GM19372 (cell line): ENCODE measurements at regions not wholly inside any gene's neighbourhood (a gene's known extent, or its start where the extent isn't known, plus 50 kb on each side); places are given as distances from the start of the nearest gene placed in this dataset.

Experiments used
- ATAC-seq: cut with Tn5 transposase; IDR thresholded peaks from one replicate; pipeline ENCODE4 v1.9.1; 2021; ENCODE audit warnings: mild to moderate bottlenecking, low read depth, moderate library complexity; ENCODE audit not compliant: unreplicated experiment

- no peak for ATAC-seq
Observed at GRCh38 chr3:113136071-113136470, 75.3 kb upstream of the BOC start.

GRCh38 chr3:113136544-113136943 lies 74.8 kb upstream of the BOC start:
- no peak for ATAC-seq

- ATAC-seq = no peak
Observed at GRCh38 chr3:113138839-113139743, 72.3 kb upstream of the BOC start.

DNA sequence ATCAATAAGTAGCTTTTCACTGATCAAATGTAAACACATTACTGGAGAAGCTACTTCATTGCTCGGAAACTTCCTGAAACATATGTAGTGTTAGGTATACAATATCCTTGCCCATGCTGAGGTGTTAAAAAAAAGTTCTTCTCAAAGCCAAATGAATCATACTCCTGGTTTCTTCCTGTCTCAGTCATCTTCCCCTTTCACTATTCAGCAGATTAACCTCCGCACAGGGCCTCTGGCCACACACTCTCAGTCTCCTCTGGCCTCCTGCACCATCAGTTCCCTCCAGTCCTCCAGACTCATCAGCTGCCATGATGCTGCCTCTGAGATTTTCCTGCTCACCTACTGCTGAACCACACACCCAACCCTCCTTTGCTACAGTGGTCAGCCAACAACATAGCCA lies 70.5 kb upstream of the BOC start:
- ATAC-seq = no peak

DNA sequence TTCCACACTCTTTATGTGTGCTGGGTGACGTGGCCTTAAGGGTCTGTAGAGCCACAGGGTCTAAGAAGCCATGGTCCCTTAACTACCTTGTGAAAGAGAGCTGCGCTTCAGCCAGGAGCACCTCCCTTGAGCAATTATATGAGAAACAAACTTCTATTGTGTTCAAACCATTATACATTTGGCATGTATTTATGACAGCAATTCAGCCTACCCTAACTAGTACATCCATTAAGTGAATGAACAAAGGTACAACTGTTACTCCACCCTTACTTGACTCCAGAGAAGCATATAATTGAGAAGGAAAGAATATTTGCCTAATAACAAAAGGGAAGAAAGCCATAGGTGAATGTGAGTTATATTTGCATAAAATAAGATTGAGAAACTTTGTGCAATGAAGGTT lies 69.8 kb upstream of the BOC start:
- ATAC-seq = no peak

- ATAC-seq = no peak
Observed at GRCh38 chr3:113142476-113142875, 68.9 kb upstream of the BOC start.

- no peak for ATAC-seq
Observed at GRCh38 chr3:113143353-113143752, 68.0 kb upstream of the BOC start.

DNA sequence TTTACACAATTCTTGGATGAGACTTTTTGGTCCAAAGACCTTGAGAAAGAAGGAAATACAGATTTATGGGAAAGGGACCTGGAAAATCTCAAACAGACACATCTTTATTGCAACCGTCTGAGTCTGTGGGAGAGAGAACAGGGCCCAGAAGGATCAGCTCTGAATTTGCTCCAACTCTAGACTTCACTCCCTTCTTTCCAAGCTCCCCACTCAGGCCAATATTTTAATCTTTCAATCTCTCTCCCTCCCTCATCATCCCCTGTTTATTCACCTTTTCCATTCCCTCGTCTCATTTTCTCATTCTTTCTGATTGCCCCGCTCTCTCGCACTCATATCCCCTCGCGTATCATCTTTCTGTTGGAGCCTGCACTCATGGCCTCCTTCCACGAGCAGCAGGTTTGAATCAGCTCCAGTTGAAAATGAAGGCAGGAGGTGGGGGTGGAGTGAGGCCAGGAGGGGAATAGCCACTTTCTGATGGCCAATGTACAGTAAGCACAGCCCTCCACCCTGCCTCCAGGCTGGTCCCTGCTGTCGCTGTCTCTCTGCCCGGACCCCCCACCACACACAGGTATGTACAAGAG lies 63.6 kb upstream of the BOC start:
- no peak for ATAC-seq

- ATAC-seq = no peak
Observed at GRCh38 chr3:113148284-113148683, 63.1 kb upstream of the BOC start.

DNA sequence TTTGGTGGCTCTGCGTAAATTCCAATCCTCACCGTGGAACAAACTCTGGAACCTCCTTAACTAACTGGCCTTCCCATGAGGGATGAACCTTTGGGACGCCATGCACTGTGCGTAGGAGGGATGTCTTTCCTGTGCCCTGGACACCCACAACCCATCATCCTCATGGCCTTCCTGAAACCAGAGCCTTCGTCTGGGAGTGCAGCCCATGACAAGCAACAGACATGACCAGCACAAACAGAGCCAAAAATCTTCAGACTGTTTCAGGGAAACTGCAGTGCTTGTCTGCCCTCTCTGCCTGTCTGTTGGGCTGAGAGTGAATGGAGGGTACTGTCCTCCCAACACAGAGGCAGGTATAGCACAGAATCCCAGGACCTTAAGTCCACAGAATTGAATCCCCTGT lies 61.1 kb upstream of the BOC start:
- ATAC-seq = no peak

- no peak for ATAC-seq
Observed at GRCh38 chr3:113151461-113152031, 59.8 kb upstream of the BOC start.

DNA sequence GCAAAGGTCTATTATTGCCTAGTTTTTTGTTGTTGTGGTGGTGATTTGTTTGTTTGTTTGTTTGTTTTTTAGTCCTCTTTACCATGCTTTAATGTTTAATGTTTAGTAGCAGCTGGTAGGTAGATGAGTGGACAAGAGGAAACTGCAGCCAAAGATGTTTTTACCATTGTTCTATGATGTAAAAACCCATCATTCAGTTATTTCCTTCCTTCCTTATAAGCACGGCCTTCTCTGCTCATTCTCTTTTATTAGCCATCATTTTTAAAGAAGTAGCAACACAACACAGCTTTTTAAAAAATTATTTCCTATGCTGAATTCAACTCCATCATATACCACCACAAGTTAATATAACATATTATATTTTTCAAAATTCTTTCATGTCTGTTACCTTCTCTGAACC lies 58.5 kb upstream of the BOC start:
- no peak for ATAC-seq

DNA sequence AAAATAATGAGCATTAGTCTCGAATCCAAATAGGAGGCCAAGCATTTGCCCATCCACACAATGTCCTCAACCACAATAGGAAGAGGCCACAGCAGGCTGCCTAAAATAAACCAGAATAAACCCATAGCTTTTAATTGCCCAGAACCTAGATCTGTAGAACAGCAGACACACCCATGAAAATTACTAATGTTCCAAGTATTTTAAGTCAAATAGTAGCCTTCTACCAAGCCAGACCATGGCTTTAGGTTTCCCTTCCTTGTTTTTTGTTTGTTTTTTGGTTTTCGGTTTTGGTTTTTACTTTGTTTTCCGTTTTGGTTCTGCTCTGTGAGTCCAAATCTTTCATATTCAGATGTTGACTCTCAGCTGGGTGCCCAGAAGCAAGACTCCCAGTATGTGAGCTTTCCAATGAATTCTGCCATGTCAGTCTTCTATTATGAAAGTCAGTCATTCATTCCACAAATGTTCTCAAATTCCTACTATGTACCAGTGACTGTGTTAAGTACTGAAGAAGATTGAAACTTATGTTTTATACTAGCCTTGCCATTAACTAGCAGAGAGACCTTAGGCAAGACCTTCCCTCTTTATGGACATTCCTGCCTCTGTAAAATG lies 57.8 kb upstream of the BOC start:
- ATAC-seq = no peak

DNA sequence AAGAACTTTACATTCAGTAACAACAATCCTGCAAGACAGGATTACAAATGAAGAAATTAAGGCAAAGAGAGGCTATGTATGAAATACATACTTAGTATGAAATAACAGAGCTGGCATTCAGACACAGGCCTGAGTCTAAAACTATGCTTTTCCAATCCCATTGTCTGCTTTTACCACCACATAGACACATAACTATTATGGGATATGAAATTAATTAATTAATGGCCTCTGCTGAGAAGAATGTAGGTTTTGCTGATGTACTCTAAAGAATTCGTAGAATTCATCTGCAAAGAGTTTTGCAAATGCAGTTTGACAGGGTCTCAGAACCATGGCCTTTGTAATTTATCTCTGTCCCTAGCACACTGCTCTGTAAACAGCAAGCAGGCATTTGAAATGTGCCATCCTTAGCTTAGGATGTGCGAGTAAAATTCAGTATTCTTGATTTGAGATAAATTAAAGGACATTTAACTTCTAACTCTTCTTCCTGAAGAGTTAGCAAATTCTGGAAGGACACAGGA lies 54.5 kb upstream of the BOC start:
- ATAC-seq = no peak

GRCh38 chr3:113157408-113158030 lies 53.8 kb upstream of the BOC start:
- ATAC-seq = no peak

DNA sequence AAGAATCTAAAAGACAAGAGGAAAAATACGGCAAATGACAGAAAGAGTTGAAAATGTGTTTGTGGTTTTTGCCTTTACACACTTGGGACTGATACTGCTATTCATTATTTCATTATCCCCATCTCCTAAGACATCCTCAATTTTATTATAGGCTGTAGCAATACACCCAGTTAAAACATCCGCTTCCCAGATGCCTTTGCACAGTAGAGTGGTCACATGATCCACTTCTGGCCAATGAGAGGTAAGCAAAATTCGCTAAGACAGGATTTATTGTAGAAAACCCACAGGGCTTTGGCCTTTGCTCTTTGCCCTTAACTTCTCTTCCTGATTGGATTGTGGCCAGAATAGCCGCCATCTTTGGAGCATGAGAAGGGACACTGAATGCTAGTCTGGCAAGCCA lies 53.2 kb upstream of the BOC start:
- no peak for ATAC-seq
